ENCODE measurements at regions not wholly inside any gene's neighbourhood (a gene's known extent, or its start where the extent isn't known, plus 50 kb on each side); places are given as distances from the start of the nearest gene placed in this dataset.

DNA sequence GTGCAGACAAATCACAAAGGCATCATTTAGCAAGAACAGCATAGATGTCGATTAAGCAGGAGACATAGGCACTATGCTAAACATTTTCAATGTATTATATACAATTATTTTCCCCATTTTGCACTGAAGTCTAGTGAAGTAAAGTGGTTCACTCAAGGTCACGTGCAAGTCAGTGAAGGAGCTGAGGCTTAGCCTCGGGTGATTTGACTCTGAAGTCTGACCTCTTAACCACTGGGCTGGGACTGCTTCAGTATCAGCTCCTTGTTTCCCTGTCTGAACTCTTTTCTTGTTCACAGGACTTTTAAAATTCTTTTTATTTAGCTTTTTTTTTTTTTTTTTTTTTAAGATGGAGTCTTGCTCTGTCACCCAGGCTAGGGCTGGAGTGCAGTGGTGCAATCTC, 262.7 kb downstream of the DRD1 start:
- TF ChIP-seq, protein P1, sequence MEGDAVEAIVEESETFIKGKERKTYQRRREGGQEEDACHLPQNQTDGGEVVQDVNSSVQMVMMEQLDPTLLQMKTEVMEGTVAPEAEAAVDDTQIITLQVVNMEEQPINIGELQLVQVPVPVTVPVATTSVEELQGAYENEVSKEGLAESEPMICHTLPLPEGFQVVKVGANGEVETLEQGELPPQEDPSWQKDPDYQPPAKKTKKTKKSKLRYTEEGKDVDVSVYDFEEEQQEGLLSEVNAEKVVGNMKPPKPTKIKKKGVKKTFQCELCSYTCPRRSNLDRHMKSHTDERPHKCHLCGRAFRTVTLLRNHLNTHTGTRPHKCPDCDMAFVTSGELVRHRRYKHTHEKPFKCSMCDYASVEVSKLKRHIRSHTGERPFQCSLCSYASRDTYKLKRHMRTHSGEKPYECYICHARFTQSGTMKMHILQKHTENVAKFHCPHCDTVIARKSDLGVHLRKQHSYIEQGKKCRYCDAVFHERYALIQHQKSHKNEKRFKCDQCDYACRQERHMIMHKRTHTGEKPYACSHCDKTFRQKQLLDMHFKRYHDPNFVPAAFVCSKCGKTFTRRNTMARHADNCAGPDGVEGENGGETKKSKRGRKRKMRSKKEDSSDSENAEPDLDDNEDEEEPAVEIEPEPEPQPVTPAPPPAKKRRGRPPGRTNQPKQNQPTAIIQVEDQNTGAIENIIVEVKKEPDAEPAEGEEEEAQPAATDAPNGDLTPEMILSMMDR (IDR thresholded peaks at IDR 0.05): no peak
- H3K9me3 Mint-ChIP-seq (ENCODE audit: low read depth): no peaks in the 10 kb centered on the region
- H3K4me3 Mint-ChIP-seq (ENCODE audit: unreplicated experiment): no peak overlapping the region
- H3K27ac Mint-ChIP-seq (ENCODE audit: unreplicated experiment): no peak overlapping the region
- DNase-seq (ENCODE audit: low spot score): no peak
- no peaks in the 10 kb centered on the region for H3K27me3 Mint-ChIP-seq (ENCODE audit: low read depth)
- no peaks in the 10 kb centered on the region for H3K4me1 Mint-ChIP-seq (ENCODE audit: low read depth)
- H3K36me3 Mint-ChIP-seq (ENCODE audit: low read depth): no peaks in the 10 kb centered on the region

DNA sequence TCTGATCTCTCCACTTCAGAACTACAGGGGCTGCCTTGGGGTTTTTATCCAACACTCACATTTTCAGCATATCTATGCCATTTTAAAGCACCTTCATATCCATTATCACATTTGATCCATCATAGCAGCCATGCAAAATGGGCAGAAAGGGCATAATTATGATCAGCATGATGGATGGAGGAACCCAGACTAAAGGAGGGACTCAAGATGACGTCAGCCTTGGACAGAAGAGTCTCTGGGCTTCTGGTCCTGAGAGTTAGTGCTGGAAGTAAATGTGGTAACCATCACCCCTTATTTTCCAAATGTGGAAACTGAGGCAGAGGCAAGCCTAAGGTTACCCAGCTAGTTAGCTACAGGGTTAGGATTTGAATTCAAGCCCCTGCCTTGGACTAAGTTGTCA, 273.1 kb downstream of the DRD1 start:
- H3K36me3 Mint-ChIP-seq (ENCODE audit: low read depth): no peaks in the 10 kb centered on the region
- H3K9me3 Mint-ChIP-seq (ENCODE audit: low read depth): peaks cover 2% of the 10 kb centered on the region
- no peaks in the 10 kb centered on the region for H3K4me1 Mint-ChIP-seq (ENCODE audit: low read depth)
- H3K27me3 Mint-ChIP-seq (ENCODE audit: low read depth): no peaks in the 10 kb centered on the region
- H3K4me3 Mint-ChIP-seq (ENCODE audit: unreplicated experiment): no peak overlapping the region
- DNase-seq (ENCODE audit: low spot score): no peak
- H3K27ac Mint-ChIP-seq (ENCODE audit: unreplicated experiment): no peak overlapping the region
- TF ChIP-seq, protein P1 (IDR thresholded peaks at IDR 0.05): no peak

DNA sequence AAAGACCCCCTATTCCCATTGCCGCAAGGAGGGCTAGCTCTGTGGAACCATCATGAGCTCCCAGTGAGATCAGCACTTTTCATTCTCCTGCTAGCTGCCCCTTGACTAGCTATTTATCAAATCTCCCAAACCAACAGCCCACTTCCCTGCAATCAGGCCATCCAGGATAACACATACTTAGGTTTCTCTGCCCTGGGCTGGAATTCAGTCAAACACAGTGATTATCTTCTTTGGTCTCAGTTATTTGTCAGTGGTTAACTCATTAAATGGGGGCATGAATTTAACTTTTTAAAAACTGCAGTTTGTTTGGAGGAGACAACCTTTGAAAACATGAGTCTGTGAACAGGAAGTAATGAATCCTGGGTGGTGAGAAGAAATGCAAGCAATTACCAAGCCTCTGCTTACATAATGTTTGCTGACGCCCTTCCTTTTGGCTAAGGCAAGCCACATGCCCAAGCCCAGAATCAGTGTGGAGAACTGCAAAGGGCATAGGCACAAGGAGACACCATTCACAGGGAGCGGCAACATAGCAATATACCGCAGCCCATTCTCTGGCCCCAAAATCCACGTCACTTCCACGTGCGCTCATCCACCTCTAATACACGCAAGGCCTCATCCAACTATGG, 275.0 kb downstream of the DRD1 start:
- Mint-ChIP-seq H3K27me3 (ENCODE audit: low read depth) (peaks cover 7% of the 10 kb centered on the region), H3K27ac (ENCODE audit: unreplicated experiment) (no peak overlapping the region), H3K4me1 (ENCODE audit: low read depth) (no peaks in the 10 kb centered on the region), H3K4me3 (ENCODE audit: unreplicated experiment) (no peak overlapping the region), H3K9me3 (ENCODE audit: low read depth) (peaks cover 2% of the 10 kb centered on the region), H3K36me3 (ENCODE audit: low read depth) (no peaks in the 10 kb centered on the region)
- TF ChIP-seq, protein P1 (IDR thresholded peaks at IDR 0.05): no peak
- no peak for DNase-seq (ENCODE audit: low spot score)

DNA sequence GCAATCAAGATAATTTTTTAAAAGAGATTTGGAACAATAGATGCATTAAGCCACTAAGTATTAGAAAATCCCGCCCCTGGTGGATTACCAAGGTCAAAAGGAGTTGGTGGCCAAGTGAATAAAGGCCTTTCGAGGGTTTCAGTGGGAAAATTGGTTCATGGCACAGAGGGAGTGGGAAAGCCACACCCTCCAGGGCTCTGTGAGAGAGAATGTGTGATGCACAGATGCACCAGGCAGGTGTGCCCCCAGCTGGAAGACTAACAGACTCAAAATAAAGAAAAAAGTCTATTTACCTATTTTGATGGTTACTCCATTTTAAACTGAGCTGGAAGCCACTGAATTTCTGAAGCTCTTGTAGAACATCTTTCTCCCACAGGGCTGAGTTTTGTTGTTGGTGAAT, 278.0 kb downstream of the DRD1 start:
- Mint-ChIP-seq H3K27ac (ENCODE audit: unreplicated experiment) (no peak overlapping the region), H3K36me3 (ENCODE audit: low read depth) (no peaks in the 10 kb centered on the region), H3K9me3 (ENCODE audit: low read depth) (no peaks in the 10 kb centered on the region), H3K27me3 (ENCODE audit: low read depth) (peaks cover 7% of the 10 kb centered on the region), H3K4me3 (ENCODE audit: unreplicated experiment) (no peak overlapping the region), H3K4me1 (ENCODE audit: low read depth) (no peaks in the 10 kb centered on the region)
- TF ChIP-seq, protein P1 (IDR thresholded peaks at IDR 0.05): no peak
- no peak for DNase-seq (ENCODE audit: low spot score)

DNA sequence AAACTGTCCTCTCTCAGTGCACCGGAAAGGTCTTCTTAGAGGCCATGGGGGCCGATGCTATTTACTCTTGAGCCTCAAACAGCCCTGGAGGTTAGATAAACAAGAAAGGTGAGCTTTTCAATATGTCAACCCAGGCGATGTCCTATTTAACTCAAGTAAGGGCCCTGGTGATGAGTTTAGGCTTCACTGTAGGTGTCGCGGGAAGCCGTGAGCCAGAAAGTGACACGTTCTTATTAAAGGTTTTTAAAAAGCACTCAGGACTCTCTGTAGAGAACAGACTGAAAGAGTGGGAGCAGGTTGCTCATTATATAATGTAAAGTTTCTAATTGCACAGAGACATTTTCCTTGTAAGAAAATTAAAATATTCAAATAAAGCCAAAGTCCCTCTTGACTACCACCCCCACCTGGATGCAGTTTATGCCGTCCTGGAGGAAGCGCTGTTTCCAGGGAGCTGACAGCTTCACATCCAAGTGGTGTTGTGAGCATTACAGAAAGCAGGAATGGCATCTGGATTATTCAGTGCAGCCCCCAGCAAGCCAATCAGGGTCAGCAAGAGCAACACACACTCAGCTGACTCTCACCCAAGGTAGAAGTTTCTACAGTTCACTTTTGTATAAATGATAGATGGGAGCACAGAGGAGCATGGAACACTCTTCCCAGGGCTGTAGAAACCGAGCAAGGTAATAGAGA, 280.3 kb downstream of the DRD1 start:
- TF ChIP-seq, protein P1 (IDR thresholded peaks at IDR 0.05): no peak
- Mint-ChIP-seq H3K27me3 (ENCODE audit: low read depth) (peaks cover 9% of the 10 kb centered on the region), H3K4me1 (ENCODE audit: low read depth) (no peaks in the 10 kb centered on the region), H3K36me3 (ENCODE audit: low read depth) (no peaks in the 10 kb centered on the region), H3K27ac (ENCODE audit: unreplicated experiment) (no peak overlapping the region), H3K4me3 (ENCODE audit: unreplicated experiment) (no peak overlapping the region), H3K9me3 (ENCODE audit: low read depth) (no peaks in the 10 kb centered on the region)
- DNase-seq (ENCODE audit: low spot score): no peak
